GM18507 (cell line): ENCODE measurements at regions not wholly inside any gene's neighbourhood (a gene's known extent, or its start where the extent isn't known, plus 50 kb on each side); places are given as distances from the start of the nearest gene placed in this dataset.

Source experiments
- DNase-seq: peaks from one replicate; pipeline ENCODE4 v3.0.0; 2011; ENCODE audit warnings: low read depth; ENCODE audit not compliant: insufficient read length; ENCODE audit errors: extremely low spot score
- FAIRE-seq: peaks from 2 replicates; lab custom pipeline; 2011; peaks lifted over from hg19 to GRCh38; lab: Jason Lieb, UNC

DNA sequence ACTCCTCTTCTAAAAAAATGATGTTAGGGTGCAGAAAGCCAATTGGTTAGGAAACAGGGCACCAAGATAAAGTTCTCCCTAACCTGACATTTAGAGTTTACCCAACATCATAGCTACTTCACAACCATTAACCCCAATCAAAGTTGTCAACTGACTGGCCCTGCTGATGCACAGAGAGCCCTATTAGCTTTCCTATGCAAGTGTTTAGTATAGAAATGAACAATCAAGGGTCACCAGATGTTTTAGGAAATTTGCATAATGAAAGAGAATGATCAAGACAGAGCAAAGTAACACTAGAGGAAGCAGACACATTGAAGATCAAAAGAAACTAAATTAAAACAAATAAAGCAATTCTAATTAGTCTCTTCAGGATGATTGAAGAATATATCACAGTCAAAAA lies 64.2 kb upstream of the DCC start:
- no peak for DNase-seq
- no peak for FAIRE-seq

DNA sequence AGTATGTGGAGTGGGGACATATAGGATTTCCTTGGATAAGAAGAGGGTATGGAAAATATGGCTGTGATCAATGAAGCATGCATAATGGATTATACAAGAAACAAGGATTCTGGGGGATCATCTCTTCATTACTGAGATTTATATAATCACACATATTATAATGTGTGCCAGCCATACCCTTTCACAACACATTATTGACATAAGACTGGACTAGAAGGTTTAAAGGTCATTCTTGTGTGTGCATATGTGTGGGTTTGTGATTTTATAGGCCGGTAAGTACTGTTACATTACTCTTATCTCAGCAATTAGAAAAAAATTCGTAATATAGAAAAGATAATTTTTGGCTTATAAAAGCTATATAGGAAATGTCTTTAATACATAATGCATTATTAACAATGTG lies 62.2 kb upstream of the DCC start:
- FAIRE-seq (no peak), DNase-seq (no peak)

DNA sequence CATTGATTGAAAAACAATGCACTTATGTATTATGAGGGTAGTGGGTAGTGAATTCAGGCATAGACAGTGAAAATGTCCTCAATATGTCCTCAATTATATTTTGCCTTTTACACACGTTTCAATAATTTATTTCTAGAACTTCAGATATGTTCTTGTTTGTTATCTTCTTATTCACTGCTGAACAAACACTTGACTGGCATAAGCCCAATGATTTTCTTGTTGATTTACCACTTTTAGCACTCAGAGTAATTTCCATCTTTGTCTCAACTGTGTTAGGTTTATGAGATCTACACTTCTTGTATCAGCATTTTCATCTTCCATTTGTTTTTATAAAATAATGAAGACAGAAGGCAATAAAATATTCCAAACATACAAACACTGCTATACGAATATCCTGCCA lies 61.8 kb upstream of the DCC start:
- FAIRE-seq (no peak), DNase-seq (no peak)

DNA sequence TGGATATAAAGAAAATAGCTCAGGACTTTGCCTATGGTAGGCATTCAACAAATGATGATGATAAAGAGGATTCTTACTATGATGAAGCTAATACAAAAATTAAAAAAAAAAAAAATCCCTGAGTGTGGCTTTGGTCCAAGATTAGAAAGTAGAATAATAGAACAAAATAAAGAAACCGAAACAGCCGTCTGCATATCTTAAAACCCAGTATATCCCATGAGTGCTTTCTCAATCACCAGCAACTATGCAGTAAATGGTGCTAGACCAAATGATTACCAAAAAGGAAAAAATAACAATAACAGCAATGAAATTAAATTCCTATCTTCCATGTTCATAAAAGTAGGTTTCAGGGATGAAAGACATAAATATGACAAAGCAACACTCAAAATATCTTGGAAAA lies 59.3 kb upstream of the DCC start:
- no peak for DNase-seq
- no peak for FAIRE-seq

DNA sequence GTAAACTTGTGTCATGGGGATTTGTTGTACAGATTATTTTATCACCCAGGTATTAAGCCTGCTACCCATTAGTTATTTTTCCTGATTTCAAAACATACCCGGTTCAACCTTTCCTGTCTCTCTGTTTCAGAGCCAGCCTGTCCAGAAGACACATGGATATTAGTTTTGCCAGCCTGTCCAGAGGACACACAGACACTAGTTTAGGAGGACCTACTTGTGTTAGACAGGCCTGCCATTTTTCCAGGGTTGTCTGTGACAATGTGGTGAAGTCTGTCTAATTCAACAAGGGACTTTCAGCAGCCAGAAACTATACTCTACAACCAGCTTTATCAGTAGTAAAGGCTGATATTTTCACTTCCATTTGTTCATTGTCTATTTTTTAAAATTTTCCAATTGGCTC lies 56.1 kb upstream of the DCC start:
- DNase-seq (no peak), FAIRE-seq (no peak)

DNA sequence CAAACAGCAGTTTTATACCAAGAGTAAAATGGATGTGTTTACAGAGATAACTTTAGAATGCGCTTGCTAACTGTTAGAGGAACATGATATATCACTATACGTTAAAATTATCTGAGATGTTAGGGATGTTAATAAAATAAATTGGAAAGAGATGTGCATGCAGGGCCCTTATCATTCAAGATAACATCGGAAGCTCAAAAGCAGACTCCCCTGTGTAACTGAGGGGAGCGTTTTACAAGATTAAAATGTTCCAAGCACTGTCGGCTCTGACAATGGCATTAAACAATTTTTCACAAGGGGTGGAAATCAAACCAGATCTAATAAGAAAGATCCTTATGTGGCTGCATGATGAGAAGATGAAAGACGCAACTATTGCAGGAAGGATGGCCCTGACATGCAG lies 53.3 kb upstream of the DCC start:
- FAIRE-seq, result no peak
- DNase-seq, result no peak

DNA sequence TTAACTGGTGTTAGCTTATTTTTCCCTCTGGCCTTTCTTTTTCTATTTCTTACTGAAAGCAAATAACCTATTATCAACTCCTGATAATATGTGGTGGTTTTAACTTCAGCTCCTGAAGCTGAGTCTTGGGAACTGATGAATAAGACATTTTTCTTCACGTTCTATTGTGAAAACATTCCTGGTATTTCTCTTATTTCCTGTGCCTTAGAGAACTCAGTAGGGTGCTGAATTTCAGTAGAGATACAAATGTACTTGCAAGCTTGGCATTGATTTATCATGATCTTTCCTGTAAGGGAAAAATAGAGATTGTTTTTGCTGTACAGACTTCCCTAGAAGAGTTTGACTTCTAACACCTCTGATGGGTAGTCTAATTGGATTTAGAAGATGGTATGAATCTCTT lies 52.8 kb upstream of the DCC start:
- DNase-seq (no peak), FAIRE-seq (no peak)

DNA sequence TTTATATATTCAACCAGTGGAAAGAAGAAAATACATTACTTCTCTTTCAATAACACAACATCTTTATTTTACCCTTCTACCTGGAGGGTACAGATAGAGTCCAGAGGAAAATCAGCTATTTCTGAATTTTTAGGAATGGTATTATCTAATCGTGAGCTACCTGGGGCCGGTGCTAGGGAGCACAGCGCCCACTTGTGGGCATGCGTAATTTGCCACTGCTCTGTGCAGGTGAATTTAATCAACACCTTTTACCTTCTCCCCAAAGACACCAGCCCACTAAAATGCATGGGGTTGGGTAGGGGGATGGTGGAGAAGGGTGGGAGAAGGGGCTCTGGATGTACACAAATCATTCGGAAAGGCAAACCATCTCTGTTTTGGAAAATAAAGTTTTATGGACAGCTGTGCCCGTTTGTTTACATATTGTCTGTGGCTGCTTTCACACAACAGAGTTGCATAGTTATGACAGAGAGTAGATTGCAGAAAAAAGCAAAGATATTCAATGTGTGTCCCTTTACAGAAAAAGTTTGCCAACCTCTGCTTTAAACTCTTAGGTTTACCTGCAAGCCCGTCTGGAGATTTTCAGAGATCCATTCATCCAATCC lies 51.5 kb upstream of the DCC start:
- FAIRE-seq, result peak; percentile 24
- no peak for DNase-seq

DNA sequence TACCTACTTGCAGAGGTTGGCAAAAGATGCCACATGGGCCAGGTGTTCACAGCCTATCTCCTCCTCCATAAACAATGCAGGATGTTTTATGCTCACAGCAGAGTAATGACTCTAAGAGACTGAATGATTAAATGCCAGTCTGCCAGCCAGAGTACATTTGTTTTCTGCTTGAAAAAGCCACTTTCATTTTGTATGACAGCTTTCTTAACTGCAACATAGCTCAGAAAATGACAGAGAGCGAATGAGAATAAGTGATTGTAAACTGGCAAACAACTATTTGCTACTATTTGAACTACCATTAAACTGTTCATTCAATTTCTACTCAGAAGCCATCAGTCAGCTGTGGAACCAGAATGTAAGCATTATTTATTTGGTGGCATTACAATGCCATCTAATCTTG lies 50.6 kb upstream of the DCC start:
- DNase-seq, result no peak
- FAIRE-seq, result no peak
